Esophagus muscularis mucosa (tissue), 4 donors: ENCODE measurements at regions not wholly inside any gene's neighbourhood (a gene's known extent, or its start where the extent isn't known, plus 50 kb on each side); places are given as distances from the start of the nearest gene placed in this dataset.

Source experiments
- DNase-seq: peaks from one replicate; pipeline ENCODE4 v3.0.0-alpha.2; 2017; ENCODE audit errors: extremely low spot score
- H3K27ac ChIP-seq, 4 donors: fragments of 200-600 bp; sonication (generic); replicated peaks in 1 of 4; 1 replicate in 3 of 4; 2 replicates in 1 of 4; pipeline ENCODE4 v1.5.1; 2016 to 2019; ENCODE audit warnings: mild to moderate bottlenecking in 1 of 4
- H3K27me3 ChIP-seq, 4 donors: fragments of 200-600 bp; sonication (generic); one replicate each; pipeline versions ENCODE4 v1.5.1 to v1.6.0; 2016 to 2019
- H3K36me3 ChIP-seq, 4 donors: fragments of 200-600 bp; sonication (generic); one replicate each; pipeline ENCODE4 v1.5.1; 2016 to 2019
- H3K4me1 ChIP-seq, 4 donors: fragments of 200-600 bp; sonication (generic); one replicate each; pipeline ENCODE4 v1.5.1; 2016 to 2019
- H3K4me3 ChIP-seq, 4 donors: fragments of 200-600 bp; sonication (generic); 1 replicate in 2 of 4; 2 replicates in 2 of 4; pipeline ENCODE4 v1.5.1; 2016 to 2019; ENCODE audit warnings: mild to moderate bottlenecking in 4 of 4, moderate library complexity in 1 of 4
- H3K9me3 ChIP-seq, 4 donors: fragments of 200-600 bp; sonication (generic); 1 replicate in 3 of 4; 2 replicates in 1 of 4; pipeline ENCODE4 v1.5.1; 2016 to 2019
- EP300 ChIP-seq: sonication (generic); formaldehyde crosslinking; IDR thresholded peaks from one replicate; pipeline ENCODE4 v1.6.1; 2017; ENCODE audit warnings: antibody characterized with exemption
- POLR2A ChIP-seq: fragments of 450-650 bp; IDR thresholded peaks from one replicate; pipeline ENCODE4 v1.6.1; 2017; ENCODE audit warnings: antibody characterized with exemption, moderate library complexity, mild to moderate bottlenecking, low read depth
- POLR2AphosphoS5 ChIP-seq, 2 donors: sonication (generic); formaldehyde crosslinking; IDR thresholded peaks; one replicate each; pipeline ENCODE4 v1.6.1; 2017; ENCODE audit warnings: antibody characterized with exemption in 2 of 2
- WGBS: methylation state at CpG from one replicate; pipeline ENCODE4 v1.1.5; 2018; 5-methylcytosine and 5-hydroxymethylcytosine counted together
- intact Hi-C: fragments of 100-400 bp; cut with DNase I; formaldehyde crosslinking; loops from one replicate; pipeline ENCODE4 v1.15.1; 2023
- TF ChIP-seq, protein P1 (sequence below), 3 experiments: fragments of 200-600 bp in 2 of 3; fragments of 450-650 bp in 1 of 3; sonication (generic) in 2 of 3; IDR thresholded peaks; one replicate each; pipeline ENCODE4 v1.5.1; 2017 to 2019; ENCODE audit warnings: antibody characterized with exemption in 3 of 3, mild to moderate bottlenecking in 2 of 3, moderate library complexity in 1 of 3

DNA sequence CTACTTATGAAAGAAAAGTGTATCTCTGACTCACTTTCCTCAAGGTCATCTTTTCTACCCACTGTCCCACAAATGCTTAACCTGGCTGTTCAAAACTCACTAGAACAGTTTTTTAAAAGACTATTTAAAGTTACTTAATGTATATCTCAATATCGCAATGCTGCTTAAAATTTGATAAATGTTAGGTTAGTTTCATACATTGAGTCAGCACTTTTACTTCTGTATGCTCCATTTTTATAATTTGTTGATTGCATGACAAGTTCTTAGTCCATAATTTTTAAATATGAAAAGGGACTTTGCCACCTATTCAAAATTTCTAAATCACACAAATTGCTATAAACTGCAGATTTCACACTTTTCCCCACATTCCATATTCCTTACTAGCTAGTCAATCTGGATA is 231.7 kb upstream of the SLC39A10 start:
- H3K9me3 ChIP-seq = no peaks in the 10 kb centered on the region
- no peak for DNase-seq
- WGBS = 81% methylated on average over 1 of the region's 1 CpG
- no peak overlapping the region for H3K27ac ChIP-seq
- no peak for TF ChIP-seq EP300
- no peak for TF ChIP-seq POLR2AphosphoS5 (IDR thresholded peaks at IDR 0.05)
- TF ChIP-seq, protein P1, sequence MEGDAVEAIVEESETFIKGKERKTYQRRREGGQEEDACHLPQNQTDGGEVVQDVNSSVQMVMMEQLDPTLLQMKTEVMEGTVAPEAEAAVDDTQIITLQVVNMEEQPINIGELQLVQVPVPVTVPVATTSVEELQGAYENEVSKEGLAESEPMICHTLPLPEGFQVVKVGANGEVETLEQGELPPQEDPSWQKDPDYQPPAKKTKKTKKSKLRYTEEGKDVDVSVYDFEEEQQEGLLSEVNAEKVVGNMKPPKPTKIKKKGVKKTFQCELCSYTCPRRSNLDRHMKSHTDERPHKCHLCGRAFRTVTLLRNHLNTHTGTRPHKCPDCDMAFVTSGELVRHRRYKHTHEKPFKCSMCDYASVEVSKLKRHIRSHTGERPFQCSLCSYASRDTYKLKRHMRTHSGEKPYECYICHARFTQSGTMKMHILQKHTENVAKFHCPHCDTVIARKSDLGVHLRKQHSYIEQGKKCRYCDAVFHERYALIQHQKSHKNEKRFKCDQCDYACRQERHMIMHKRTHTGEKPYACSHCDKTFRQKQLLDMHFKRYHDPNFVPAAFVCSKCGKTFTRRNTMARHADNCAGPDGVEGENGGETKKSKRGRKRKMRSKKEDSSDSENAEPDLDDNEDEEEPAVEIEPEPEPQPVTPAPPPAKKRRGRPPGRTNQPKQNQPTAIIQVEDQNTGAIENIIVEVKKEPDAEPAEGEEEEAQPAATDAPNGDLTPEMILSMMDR (IDR thresholded peaks at IDR 0.05) = no peak
- TF ChIP-seq POLR2A = no peak
- no peak overlapping the region for H3K4me3 ChIP-seq
- H3K36me3 ChIP-seq = no peaks in the 10 kb centered on the region
- H3K4me1 ChIP-seq = no peaks in the 10 kb centered on the region
- intact Hi-C loops = no loop called here
- H3K27me3 ChIP-seq = no peaks in the 10 kb centered on the region

DNA sequence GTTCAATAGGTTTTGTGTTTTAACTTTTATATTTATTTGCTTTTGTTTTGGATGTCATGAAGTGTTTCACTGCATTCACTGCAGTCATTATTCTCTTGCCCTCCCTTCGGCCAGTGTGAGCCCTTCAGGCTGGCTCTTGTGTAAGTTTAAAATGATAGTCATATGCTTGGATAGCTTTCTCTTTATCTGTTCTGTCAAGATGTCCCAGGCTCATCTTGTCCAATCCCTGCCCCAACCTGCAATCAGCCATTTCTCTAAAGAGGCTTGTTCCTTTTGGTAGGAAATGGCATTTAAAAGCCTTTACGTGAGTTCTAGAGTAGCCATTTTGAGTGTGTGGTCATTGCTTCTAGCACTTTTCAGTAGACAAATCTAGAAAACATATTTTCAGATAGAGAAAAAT is 238.0 kb upstream of the SLC39A10 start:
- H3K4me3 ChIP-seq = no peak overlapping the region
- TF ChIP-seq EP300 = no peak
- TF ChIP-seq, protein P1 (IDR thresholded peaks at IDR 0.05) = no peak
- no peaks in the 10 kb centered on the region for H3K9me3 ChIP-seq
- no peaks in the 10 kb centered on the region for H3K4me1 ChIP-seq
- intact Hi-C loops = no loop called here
- H3K36me3 ChIP-seq = no peaks in the 10 kb centered on the region
- H3K27me3 ChIP-seq = no peaks in the 10 kb centered on the region
- WGBS = 93% methylated on average over 2 of the region's 2 CpGs
- H3K27ac ChIP-seq = no peak overlapping the region
- no peak for DNase-seq

DNA sequence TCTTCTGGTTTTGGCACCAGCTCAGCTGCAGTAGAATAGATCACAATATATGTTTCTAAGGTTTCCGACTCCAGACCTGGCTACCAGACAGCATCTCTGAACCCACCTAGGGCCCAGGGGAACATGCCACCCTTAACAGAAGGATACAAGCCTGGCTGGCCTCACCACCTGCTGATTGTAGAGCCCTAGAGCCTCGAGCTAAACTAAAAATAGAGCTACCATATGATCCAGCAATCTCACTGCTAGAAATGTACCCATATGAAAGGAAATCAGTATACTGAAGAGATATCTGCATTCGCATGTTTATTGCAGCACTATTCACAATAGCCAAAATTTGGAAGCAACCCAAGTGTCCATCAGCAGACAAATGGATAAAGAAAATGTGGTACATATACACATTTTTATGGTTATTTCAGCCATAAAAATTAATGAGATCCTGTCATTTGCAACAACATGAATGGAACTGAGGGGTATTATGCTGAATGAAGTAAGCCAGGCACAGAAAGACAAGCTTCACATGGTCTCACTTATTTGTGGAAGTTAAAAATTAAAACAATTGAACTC is 242.4 kb upstream of the SLC39A10 start:
- no peak for DNase-seq
- Histone ChIP-seq H3K4me3 (no peak overlapping the region), H3K36me3 (no peaks in the 10 kb centered on the region), H3K27ac (no peak overlapping the region), H3K9me3 (no peaks in the 10 kb centered on the region), H3K4me1 (no peaks in the 10 kb centered on the region), H3K27me3 (no peaks in the 10 kb centered on the region)
- 74% methylated on average over 3 of the region's 3 CpGs for WGBS
- intact Hi-C loops = no loop called here
- no peak for TF ChIP-seq POLR2A
- TF ChIP-seq, protein P1 (IDR thresholded peaks at IDR 0.05) = no peak
- TF ChIP-seq EP300 = no peak
- TF ChIP-seq POLR2AphosphoS5 (IDR thresholded peaks at IDR 0.05) = no peak

DNA sequence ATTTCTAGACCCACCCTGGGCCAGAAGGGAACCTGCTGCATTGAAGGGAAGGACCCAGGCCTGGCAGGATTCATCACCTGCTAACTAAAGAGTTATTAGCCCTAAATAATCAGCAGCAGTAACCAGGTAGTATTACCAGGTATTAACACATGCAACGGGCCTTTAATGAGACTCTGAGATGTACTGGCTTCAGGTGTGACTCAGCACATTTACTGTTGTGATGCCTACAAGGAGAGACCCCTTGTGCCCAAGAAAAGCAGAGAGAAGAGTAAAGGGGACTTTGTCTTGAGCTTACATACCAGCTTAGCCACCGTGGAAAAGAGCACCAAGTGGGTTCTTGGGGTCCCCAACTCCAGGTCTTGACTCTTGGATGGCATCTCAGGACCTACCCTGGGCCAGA is 243.1 kb upstream of the SLC39A10 start:
- 91% methylated on average over 2 of the region's 2 CpGs for WGBS
- no peaks in the 10 kb centered on the region for H3K27me3 ChIP-seq
- H3K9me3 ChIP-seq = no peaks in the 10 kb centered on the region
- H3K4me1 ChIP-seq = no peaks in the 10 kb centered on the region
- DNase-seq = no peak
- H3K36me3 ChIP-seq = no peaks in the 10 kb centered on the region
- no peak overlapping the region for H3K27ac ChIP-seq
- TF ChIP-seq POLR2AphosphoS5 (IDR thresholded peaks at IDR 0.05) (no peak), EP300 (no peak), POLR2A (no peak)
- TF ChIP-seq, protein P1 (IDR thresholded peaks at IDR 0.05) = no peak
- no peak overlapping the region for H3K4me3 ChIP-seq
- intact Hi-C loops = no loop called here

DNA sequence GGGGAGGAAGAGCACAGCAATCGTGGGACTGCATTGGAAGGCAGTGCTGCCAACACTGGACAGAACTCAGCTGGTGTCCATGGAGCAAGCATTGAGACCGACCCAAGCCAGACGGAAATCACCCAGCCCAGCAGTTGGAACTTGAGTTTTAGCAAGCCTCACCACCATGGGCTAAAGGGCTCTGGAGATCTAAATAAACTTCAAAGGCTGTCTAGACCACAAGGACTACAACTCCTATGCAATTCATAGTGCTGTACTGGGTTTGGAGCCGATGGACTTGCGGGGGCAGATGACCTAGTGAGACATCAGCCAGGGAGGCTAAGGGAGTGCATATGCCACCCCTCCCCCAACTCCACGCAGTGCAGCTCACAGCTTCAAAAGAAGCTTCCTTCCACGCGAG is 243.6 kb upstream of the SLC39A10 start:
- TF ChIP-seq POLR2A (no peak), POLR2AphosphoS5 (IDR thresholded peaks at IDR 0.05) (no peak), EP300 (no peak)
- TF ChIP-seq, protein P1 (IDR thresholded peaks at IDR 0.05) = no peak
- H3K36me3 ChIP-seq = no peaks in the 10 kb centered on the region
- no peaks in the 10 kb centered on the region for H3K27me3 ChIP-seq
- intact Hi-C loops = no loop called here
- H3K4me3 ChIP-seq = no peak overlapping the region
- WGBS = 75% methylated on average over 8 of the region's 8 CpGs
- H3K4me1 ChIP-seq = no peaks in the 10 kb centered on the region
- H3K9me3 ChIP-seq = no peaks in the 10 kb centered on the region
- DNase-seq = no peak
- no peak overlapping the region for H3K27ac ChIP-seq
